ENCODE measurements at regions not wholly inside any gene's neighbourhood (a gene's known extent, or its start where the extent isn't known, plus 50 kb on each side); places are given as distances from the start of the nearest gene placed in this dataset.
"Not testable (repeated sequence)": the region's sequence is repeated elsewhere in the genome, so short reads cannot be mapped to it uniquely, and the experiment has no call there.

DNA sequence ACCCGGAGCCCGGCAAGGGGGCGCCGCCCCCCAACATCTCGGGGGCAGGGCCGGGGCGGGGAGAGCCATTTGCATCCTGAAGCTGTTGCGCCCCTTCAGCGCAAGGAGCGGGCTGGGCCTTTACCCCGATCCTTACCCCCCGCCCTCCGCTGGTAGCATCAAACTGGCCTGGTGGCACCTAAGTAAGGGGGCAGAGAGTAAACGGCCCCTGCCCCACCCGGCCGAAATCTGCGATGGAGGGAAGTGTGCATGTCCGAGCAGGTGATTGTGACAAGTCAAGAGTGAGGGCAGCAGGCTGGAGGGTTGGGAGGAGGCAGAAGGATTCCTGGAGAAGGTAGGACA lies 101.2 kb downstream of the ESM1 start:
- DNase-seq (ENCODE audit: low spot score), result no peak

DNA sequence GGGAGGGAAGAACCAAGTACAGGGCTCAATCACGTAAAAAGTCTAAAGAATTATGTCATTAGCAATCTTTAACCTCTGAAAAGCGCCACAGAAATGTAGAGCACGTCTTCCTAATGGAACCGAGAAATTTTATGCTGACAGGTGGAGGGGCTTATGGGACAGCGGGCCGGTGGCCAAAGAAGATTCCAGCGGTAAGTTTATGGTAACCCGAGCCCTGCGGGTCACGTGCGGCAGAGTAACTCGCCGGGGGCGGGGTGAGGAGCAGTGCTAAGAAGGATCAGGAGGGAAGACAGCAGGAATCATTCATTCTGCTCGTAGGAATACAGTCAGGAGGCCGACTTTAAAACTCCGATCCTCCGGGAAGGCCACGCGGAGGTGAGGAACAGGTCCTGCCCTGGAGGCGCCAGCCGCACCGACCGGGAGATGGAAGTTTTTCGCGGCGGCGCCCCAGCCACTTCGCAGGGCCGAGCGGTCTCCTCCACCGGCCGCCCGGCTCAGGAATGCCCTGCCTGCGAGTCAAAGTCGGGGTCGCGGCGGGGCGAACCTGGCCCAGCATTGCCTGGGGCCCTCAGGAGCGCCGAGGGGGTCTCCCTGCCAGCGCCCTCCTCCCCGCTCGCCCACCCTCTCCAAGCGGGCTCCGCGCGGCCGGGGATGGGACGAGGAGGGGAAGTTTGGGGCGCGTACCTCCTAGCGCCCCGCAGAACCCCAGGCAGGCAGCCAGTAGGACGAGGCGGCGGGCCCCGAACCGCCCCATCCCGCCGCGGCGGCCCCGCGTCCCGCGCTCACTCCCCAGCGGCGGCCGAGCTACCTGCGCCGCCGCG lies 101.8 kb downstream of the ESM1 start:
- DNase-seq (ENCODE audit: low spot score), result no peak

DNA sequence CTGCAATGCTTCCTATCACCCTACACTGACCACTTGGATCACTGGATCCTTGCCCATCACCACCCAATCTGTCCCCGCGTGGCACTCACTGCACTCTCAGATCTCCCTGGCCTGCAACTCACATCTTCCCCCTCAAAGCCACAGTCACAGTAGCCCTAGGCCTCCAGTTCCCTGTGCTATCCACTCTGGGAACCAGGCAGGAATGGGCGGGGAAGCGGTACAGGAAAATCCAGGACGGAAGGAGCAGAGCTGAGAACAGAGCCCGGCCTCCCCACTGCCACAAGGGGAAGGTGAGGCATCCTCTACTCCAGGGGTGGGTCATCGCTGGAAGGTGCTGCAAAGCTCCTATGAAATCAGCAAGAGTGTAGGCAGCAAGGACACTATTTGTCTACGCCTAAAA lies 102.6 kb downstream of the ESM1 start:
- DNase-seq (ENCODE audit: low spot score), result no peak

DNA sequence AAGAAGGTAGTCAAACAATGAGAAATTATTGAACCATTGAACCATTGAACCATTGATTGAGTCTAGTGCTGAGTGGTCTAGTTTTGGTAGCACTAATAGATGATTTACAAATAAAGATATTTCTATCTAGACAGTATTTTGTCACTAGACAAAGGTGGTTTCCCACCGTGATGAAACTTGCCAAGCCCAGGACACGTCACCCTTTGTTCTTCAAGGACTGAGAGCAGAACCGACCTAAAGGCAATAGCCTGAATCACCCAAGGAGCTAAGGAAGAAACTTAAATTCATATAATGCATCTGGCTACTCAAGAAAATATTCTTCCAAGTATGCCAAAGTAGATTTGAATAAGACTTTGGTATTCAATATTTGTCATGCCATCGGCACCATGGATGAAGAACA lies 103.3 kb downstream of the ESM1 start:
- DNase-seq (ENCODE audit: low spot score), result no peak

DNA sequence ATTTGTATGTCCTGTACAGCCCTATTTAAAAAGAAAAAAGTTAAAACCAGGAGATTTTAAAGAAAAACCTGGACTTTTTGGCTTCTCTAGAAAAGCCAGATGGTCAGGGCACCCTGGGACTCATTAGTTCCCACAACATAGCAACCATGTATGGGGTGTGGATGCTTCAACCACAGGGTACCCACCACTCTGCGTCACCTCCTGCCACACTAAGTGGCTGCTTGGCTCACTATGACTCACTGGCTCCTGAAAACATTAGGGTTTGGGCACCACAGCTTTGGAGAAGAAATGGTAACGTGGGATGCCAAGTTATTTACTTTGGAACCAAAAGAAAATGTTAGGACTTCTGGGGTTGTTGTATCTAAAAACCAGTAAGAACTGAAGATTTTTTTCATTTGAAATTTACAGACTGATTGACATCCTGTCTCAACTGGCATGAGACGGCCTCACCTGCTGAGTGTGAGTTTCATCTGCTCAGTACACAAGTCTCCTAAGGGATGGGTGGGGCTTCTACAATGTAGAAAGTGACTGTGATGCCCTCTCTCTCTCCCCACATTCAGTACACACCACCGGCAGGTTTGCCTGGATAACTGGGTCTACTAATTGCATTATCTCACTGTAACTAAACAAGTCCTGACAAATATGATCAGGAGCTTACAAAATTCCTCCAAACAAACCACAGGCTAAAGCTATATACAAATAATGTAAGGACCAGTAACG lies 103.9 kb downstream of the ESM1 start:
- DNase-seq (ENCODE audit: low spot score), result no peak

DNA sequence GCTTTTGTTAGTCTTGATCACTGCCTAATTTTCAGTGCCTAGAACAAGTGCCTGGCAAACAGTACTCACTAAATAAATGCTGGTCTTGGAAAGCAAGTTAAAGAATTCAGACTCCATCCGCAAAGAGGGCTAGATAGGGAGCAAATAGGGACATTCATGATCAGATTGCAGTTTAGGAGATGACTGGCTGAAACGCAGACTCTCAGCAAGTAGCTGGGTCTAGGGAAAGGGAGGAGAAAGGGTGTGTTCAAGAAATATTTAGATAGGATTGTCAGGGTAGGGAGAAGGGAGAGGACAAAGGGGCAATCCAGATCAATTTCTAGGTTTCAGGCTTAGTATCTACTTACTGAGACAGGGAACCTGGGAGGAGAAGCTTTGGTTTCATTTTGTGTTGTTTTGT lies 108.4 kb downstream of the ESM1 start:
- DNase-seq (ENCODE audit: low spot score), result no peak

DNA sequence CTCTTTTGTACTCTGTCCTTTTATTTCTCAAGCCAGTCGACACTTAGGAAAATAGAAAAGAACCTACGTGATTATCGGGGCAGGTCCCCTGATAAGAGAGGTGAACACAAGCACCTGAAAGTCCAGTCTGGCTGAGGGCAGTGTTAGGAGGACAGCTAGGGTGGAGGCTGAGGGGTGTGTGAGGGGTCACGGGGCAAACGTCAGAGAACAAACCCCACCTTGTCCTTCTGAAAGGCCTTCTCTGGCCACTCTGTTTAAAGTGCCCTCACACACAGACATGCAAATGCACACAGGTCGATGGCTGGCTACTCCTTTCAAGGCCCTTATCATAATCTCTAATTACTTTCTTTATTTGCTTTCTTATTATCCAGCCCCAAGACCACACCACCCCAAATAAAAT lies 108.8 kb downstream of the ESM1 start:
- DNase-seq (ENCODE audit: low spot score), result no peak

DNA sequence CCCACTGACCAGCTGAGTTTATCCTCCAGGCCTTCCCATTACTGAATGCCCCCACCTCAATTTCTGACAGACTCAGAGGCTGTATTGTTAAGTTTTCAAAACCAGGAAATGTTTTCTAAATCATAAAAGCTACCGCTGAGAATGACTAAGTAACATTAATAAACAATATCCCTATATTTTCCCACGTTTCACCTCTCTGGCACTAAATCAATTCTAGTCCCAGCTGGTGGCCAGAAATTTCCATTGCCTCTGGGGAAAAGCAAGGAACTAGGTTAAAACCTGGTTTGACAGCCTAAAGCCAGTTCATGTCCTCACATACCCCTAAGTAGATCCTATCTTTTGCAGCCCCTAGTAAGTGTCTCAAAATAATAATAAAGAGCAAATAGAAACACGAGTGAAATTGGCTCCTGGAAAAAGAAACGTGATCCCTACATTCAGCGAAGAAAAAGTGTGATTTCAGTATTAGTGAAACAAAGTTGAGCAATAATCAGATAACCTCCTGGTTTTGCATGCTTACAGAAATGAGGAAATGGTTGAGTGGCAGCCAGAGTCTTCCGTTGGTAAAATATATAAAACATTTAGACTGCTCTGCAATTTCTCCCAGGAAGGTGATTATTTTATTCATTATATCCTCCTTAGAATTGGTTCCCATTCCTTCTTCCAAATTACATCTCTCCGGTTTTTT lies 110.9 kb downstream of the ESM1 start:
- no peak for DNase-seq (ENCODE audit: low spot score)

DNA sequence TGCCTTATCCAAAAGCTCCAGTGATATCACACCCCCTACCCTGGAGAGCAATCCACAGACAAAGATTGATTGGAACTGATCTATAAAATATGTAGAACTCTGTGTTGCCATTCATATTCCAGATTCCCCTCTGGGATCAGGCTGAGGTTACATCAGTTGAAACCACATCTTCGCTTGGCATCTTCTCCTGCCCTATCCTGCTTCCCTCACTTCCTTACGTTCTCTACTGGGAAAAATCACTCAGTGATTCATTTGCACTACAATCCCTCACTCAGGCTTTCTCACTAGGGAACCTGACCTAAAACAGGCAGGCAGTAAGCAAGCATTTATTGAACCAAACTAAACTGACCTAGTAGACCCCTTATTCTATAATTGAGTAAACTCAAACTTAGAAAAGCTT lies 111.7 kb downstream of the ESM1 start:
- DNase-seq (ENCODE audit: low spot score), result no peak

DNA sequence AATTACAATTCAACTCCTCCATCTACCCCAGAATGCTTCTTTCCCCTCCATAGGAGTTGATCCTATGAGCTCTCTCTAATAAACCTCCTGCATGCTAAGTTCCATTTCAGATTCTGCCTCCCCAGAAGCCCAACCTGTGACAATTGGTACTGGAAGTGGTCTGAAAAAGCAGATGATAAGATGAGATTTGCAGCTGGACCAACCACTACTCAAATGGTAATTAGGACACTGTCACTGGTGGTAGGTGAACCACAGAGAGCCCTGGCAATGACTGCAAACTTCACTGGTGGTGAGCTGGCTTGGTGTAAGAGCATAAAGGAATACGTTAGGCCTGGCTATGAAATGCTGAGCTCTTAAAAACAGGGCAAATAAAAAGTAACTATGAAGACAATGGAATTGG lies 112.6 kb downstream of the ESM1 start:
- no peak for DNase-seq (ENCODE audit: low spot score)

DNA sequence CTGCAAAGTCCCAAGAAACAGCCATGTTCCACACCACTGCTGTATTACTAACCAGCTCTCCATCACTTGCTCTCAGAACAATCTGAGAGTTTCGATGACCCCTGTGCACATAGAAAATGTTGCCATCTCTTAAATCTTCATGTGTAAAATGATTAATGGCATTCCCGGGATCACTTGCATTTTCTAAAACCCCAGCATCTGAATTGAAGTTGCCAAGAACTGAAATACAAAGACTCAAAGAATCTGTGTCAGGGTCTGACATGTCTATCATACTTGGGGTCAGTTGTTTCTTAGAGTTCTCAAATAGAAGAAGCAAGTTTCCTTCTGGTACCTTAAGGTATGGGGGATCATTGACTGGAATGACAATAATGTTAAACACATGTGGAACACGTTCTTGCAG lies 115.1 kb downstream of the ESM1 start:
- DNase-seq (ENCODE audit: low spot score), result no peak

DNA sequence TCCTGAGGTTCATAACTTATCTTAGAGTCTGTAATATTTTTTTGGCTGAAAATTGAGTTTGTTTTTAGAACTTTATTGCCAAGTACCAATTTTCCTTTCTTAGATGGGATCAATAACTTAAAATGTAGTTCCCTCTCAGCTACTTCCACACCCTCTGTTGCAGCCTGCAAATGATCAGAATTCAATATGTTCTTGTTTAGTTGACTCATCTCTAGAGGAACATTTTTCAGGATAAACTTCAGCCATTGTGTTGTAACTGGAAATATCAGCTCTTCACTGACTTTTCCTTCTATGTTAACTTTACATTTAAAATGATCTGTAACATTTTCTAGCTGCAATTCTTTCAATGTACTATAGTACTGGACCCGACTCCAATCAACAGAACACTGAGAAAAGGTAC lies 115.7 kb downstream of the ESM1 start:
- no peak for DNase-seq (ENCODE audit: low spot score)

DNA sequence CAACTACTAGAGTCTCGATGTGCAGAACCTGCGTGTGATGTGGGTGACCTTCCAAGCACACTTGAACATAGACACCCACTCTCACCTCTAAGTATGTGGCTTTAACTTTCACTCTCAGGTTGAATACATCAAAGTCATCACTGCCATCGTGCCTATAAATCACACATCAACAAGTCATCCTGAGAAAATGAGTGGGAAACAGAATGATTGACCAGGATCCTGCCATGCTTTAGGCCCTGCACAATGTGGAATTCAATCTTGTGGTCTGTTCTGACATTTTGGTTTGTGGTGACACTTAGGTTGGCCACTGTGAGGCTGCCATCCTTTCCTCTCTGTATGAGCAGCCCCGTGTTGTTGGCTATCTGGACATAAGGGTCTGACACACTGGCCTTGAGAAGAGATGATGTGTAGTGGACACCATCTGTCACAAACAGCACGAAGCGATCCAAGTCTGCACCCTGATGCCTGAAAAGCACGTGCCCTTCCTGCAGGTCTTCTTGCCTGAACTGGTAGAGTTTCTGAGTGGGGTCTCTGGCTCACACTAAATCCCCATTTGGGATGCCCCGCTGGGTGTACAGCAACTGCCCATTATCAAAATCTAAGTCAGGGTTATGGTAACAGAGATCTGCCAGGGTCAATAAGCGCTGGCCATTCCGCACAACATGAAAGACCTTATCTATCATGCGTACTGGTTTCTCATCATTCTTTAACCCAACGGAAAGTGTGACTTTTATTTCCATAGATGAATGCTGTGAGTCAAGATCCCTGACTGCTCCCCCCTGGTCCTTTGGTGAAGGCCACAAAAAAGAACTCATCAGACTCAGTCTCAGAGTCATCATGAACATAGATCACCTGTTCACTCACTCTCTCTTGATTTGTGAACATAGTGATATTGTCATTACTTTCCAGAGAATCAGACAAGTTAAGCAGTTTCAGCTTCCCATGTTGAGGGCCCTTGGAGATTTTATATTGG lies 116.6 kb downstream of the ESM1 start:
- DNase-seq (ENCODE audit: low spot score), result no peak

DNA sequence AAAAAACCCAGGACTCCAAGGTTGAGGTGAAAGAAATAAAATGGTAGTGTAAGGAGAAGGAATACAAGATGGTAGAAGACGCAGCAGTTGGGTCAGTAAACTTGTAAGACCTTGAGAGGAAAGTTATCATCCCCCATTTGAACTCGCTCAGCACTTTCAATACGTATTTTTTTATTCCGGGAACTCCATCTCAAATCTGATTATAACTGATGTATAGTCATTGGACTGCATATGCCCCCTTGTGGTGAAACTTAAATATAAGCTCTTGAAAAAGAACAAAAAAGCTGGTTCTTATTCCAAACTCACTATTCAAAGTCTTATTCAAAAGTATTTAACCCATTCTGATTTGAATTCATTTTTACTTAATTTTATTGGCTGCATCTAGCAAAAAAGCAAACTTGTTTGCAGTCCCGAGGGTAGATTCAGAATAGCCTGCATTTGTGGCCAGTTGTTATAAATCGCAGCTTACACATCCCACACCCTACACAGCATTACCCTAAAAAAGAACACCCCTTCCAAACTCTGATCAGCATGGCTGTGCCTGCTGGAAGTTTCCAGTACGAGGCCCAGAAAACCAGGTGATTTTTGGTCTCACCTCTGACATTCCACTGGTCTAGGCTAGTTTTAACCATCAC lies 118.0 kb downstream of the ESM1 start:
- DNase-seq (ENCODE audit: low spot score), result peak; percentile 79

DNA sequence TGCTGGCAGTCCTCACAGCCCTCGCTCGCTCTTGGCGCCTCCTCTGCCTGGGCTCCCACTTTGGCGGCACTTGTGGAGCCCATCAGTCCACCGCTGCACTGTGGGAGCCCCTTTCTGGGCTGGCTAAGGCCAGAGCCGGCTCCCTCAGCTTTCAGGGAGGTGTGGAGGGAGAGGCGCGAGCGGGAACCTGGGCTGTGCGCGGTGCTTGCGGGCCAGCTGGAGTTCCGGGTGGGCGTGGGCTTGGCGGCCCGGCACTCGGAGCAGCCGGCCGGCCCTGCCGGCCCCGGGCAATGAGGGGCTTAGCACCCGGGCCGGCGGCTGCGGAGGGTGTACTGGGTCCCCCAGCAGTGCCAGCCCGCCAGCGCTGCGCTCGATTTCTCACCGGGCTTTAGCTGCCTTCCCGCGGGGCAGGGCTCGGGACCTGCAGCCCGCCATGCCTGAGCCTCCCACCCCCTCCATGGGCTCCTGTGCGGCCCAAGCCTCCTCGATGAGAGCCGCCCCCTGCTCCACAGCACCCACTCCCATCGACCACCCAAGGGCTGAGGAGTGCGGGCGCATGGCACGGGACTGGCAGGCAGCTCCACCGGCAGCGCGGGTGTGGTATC lies 120.4 kb downstream of the ESM1 start:
- not testable (repeated sequence) for DNase-seq (ENCODE audit: low spot score)

DNA sequence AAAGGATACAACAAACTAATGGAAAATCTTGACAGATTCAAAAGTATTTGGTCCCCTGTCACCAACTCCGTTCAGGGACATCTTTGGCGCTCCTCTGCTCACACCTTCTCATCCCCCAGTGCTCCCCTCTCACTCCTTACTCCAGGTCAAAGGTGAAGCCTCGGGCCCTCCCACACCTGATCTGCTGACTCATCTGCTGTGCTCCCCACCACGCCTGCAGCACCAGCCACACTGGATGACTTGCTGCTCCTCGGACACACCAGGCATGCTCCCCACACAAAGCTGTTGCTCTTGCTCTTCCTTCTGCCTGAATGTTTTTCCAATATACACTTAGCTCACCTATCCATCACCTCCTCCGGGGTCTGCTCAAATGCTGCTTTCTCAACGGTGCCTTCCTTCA lies 123.4 kb downstream of the ESM1 start:
- no peak for DNase-seq (ENCODE audit: low spot score)

DNA sequence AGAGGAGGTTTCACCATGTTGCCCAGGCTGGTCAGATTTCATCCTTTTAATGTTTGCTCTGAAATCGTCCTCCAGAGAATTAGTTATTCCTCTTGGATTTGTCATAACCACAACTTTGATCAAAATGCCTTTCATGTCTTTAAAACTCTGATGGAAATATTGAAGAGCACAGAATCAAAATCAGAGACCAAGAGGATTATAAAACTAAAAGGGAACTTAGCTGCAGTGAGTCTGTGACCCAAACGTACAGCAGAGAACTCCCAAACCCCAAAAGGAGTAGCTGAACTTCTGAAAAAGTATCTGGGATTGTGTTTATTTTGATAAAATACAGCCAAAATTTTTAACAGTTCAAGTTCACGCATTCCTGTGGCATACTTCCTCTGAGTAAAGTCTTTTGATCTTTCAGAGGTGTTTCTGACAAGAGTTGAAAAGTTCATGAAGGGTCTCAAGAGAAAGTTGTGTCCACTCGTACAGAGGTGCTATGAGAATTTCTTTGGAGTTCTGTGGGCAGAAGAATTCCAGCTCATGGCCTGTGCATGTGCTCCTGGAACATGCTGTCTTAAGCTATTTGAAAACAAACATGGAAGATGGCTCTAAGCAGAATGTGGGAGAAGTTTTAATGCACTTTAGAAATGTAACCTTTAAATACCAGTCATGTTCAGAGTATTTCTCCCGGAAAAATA lies 124.0 kb downstream of the ESM1 start:
- no peak for DNase-seq (ENCODE audit: low spot score)

DNA sequence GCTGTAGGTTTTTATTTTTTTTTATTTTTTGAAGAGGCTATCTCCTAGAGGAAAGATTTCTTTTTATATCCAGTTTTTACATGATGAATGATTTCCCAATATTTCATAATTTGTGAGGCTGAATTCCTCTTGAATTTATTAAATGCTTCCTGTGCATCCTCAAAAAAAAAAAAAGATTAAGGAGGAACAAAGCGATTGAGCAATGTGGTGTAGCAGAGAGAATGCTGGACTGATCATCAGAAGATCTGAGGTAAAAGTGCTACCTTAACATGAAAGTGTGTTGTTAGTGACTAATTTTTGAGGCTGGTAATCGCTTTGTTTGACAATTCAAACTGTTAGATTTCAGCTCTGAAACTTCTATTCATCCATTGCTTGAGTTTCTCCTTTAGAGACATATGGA lies 125.1 kb downstream of the ESM1 start:
- DNase-seq (ENCODE audit: low spot score), result no peak

DNA sequence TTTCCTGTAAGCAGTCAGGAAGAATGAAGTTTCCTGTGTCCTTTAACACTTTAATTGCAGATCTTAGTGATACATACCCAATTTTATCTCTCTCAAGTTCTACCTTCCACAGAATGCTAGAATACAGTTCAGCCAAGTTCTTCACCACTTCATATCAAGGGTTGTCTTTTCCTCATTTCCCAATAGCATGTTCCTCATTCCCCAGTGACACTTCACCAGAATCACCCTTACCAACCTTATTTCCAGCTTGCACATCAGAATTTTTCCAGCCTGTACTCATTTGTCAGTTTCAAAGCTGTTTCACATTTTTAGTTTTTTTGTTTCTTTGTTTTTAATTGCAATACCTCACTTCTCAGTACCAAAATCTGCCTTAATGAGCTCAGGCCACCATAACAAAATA lies 126.1 kb downstream of the ESM1 start:
- DNase-seq (ENCODE audit: low spot score), result no peak

DNA sequence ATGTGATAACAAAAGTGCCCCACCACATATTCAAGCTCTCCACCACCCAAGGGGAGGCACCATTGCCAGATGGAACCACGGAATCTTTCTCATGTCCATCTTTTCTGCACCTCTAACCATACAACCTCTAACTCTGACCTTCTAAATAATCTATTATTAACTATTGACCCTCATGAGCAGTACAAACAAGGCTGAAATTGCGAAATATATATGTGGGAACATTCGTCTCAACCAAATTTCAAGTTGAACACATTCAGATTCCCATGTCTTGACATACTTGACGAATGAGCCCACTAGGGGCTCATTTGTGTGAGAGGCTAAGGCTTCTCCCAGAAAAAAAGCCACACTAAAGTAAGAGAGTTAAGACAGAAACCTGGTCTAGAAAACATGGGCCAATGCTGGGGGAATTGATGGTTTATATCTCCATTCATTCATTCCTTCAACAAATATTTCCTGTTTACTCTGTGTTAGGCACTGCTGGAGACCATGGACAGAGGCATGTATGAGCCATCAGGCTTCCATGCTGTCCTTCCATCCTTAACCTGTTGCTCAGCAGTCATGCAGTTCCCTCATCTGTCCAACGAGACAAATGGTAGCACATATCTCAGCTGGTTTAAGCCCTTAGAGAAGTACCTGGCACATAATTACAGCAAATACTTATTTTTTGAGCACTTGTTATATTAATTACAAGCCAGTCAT lies 130.4 kb downstream of the ESM1 start:
- no peak for DNase-seq (ENCODE audit: low spot score)
